HG03460 (cell line): ENCODE measurements at regions not wholly inside any gene's neighbourhood (a gene's known extent, or its start where the extent isn't known, plus 50 kb on each side); places are given as distances from the start of the nearest gene placed in this dataset.

Experiments
- ATAC-seq: cut with Tn5 transposase; IDR thresholded peaks from one replicate; pipeline ENCODE4 v1.9.1; 2021; ENCODE audit not compliant: unreplicated experiment

DNA sequence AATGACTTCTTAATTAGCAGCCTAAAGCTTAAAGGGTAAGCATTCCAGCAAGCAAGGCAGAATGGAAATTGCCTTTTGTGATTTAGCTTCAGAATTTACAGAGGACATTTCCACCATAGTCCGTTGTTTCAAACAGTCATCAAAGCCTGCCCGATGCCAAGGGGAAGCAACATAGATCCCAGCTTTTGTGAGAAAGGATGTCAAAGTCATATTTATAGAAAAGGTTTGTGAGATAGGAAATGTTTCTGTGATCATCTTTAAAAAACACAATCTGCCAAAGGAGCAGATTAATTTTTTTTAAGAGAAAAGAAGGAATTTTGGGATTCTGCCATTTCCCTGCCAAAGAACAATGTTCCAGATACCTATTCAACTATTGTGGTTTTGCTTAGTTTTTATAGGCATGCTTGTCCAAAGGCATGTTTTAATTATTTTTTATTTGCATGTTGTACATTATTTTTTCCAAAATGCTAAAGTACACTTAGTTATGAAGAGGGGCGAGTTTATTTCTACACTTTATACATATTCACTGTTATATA lies 346.9 kb downstream of the ZNF608 start:
- no peak for ATAC-seq

DNA sequence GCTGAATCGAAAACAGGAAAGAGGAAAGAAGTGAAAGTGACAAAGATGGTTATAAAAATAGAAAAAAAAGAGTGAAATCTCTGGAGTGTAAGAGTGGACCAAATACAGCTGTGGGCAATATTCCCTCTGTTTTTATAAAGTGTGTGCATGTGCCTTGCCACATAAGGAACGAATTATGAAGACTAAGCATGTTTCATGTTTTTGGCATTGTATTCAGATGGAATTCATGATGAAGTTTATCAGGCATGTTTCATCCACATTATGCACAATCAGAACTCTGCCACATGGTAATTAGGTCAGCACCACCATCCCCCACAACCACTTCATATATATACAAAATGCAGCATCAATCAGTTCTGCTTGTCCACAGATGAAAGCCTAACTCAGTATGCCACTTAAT lies 348.0 kb downstream of the ZNF608 start:
- ATAC-seq = no peak

DNA sequence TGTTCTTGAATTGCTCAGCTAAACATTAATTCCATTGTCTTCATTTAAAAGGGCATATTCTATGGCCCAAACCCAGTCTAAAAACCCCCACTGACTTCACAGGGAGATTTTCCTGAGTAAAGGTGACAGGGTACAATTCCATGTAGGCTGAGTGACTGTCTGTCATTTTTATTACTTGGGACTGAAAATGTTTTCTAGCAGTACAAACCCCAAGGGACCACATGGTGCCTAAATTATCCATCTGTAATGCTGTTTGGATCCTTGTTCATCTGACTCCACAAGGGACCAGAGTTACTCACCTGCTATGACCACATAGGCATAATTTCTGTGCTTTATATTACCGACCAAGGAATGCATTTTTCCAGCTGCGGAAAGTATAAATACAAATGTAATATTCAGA lies 349.1 kb downstream of the ZNF608 start:
- ATAC-seq = no peak

DNA sequence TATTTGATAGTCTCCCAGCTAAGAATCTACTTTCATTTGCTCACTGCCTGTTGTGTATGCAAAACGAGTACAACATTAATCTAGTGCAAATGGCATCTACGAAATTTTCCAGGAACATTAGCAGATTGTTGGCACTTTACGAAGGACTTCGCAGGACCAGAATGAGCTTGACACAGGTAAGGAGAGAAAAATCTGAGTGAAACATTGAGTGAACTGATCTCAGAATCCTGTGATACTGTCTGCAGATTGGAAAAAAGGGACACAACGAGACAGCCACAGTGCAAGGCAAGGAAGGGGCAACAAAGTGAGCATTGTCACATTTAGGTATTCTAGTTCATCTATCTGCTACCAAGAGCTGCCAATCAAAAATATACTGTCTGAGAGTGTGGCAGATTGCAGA lies 350.5 kb downstream of the ZNF608 start:
- ATAC-seq = no peak

DNA sequence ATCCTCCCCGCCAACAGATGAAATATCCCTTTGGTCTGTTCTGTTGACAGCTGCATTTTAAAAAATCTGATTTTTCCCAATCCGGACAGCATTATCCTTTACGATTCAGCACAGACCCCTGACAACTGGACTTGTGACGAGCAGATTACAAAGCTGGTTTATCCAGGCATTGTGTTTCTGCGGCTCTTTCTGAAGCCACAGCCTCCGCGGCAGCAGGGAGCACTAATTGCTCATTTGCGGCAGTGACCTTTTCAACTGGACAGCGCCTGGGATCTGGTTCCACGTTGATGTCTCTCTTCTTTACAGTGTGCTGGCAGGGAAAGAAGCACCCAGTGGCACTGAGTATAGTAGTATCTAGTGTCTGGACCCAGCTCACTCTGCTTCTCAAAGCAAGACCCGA lies 351.2 kb downstream of the ZNF608 start:
- ATAC-seq = no peak

GRCh38 chr5:124394700-124395245 lies 351.7 kb downstream of the ZNF608 start:
- no peak for ATAC-seq

DNA sequence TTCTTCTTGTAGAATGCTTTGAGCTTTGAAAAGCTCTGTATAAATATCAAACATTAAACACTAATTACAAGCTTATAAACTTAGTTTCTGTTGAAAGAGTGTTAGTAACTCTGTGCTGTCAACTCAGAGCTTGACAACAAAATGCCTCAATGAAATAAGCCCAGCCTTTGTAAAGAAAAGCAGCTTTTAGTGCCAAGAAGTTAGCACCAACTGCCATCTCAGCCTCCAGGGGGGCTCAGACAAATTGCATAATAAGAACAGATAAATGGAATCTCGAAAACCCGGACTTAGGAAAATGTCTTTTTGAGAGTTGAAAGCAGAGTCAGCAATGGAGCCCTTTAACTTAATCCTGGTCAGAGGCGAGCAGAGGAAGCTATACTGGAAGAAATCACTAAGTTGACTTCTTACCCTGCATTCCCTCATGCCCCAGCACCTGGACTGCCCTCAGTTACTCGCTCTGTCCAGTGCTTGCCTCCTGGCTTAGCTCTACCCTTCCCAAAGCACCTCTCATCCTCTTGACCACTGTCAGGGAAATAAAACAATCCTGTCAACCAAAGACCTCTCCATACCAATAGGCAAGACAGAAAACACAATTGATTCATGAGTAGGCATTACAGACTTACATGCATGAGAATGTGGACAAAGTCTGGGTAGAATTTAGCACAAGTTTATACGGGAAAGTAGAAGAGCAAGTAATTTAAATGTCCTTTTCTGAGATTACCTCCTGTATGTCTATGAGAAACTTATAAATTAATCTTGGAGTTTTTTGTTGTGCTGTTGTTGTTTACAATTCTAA lies 352.7 kb downstream of the ZNF608 start:
- no peak for ATAC-seq

DNA sequence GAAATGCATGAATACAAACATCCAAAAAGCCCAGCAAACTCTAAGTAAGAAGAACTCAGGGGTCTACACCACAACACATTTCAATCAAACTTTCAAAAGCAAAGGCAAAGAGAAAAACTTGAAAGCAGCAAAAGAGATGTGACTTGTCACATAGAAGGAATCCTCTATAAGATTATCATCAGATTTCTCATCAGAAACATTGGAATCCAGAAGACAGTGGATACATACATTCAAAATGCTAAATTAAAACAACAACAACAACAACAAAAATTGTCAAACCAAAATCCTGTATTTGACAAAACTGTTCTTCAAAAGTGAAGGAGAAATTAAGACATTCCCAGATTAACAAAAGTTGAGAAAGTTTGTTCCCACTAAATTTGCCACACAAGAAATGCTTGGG lies 362.7 kb downstream of the ZNF608 start:
- ATAC-seq = no peak

DNA sequence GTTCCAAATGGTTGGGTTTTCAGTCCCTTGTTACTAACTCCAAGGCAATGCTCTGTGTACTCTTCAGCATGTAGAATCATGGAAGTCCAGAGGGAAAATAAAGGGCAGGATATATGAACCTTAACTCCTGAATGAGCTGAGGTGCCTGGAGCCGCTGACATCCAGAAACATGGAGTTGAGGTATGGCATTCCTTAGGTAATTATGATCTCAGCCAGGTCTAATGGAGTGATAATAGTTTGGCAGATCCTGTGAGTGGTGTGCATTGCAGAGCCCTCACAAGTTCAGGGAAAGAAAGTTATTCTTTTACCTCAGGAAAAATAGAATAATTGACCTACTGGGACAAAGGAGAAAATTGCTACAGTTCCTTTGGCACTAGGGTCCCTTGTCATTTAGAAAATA lies 369.1 kb downstream of the ZNF608 start:
- ATAC-seq = no peak

DNA sequence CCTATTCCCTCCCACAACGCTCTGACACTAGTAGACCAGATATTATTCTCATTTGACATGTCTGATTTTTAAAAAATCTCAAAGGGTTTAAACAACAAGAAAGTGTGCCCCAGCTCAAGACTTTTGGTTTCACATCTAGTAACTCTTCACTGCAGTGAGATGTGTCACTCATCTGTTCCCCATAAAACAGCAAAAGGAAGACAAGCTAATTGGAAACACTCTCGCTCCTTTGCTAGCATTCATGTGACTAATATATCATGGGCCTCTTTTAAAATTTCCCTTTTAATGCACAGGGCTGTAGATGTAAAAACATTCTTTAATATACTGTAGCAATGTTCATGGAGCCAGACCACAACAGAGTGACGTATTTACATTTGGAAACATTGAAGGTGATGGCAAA lies 372.6 kb downstream of the ZNF608 start:
- ATAC-seq = no peak

DNA sequence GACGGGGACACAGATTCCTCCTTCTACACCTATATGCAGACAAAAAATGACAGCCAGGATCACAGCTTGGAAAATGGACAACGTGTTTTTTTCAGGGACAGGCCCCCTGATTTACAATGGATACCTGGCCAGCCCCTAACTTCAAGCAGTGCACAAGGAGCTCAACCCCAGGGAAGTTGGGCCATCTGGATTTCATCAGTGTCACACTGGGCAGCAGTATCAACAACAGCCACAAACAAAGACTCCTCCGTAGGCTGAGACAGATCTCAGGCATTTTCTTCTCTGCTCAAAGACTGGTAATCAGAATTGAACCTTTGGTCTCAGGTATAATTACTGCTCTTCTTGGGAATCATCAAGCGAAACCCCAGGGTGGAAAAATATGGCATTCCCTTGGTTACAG lies 374.0 kb downstream of the ZNF608 start:
- no peak for ATAC-seq

DNA sequence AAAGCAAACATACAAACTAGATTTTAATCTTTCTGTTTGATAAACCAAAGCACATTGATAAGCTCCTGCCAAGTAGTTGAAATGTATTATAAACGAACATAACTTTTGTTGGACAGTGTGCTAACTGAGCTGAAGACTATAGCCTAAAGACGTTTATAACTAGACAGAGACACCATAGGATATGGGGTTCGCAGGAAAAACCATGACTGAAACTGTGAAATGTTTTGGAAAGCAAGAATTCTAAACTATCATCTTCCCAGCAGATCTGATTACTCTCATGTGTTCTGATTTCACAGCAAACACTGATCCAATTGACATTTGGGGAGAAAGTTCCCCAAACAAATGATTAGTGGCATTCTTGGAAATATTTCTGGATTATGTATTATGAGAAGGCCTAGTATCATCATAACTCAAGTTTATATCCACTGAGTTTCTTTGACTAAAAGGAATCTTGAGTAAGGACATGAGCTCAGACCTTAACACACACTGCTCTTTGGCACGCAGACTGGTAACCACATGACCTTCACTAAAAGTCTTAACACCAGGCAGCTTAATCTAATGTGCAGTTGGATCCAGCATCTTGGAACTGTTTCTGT lies 375.2 kb downstream of the ZNF608 start:
- no peak for ATAC-seq

DNA sequence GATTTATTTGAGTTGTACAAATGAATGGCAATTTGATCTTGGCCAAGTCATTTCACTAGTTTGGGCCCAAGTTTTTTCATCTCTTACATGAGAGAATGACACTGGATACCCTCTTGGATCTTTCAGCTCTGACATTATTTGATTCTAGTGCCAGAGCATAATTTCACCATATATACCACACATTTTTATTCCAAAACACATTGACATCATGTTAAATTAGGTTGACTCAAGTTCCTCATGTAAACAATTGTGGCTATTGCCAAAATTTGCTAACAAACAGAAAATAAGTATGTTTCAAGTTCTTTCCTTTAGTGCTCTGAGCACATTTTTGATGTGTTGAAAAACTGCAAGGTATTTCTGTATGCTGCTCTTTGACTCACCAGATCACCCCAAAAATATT lies 375.8 kb downstream of the ZNF608 start:
- ATAC-seq = no peak

GRCh38 chr5:124365361-124365801 lies 381.1 kb downstream of the ZNF608 start:
- ATAC-seq = no peak

DNA sequence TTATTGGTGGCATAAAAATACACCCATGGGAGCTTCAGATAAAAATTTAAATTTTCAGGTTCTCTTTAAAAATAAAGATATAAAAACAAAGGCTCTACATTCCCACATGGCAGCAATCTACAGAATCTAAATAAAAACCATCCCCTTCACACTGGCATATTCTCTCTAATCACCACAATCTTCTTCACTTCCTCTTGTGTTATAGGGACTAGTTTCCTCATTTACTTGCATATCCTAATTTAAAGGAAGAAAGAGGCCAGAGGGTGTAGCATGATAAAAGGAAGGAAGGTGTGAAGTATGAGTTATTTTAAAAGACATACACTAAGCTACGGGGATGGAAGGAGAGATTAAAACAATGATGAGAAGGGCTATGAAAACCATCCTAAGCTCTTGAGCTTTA lies 390.5 kb downstream of the ZNF608 start:
- ATAC-seq = no peak

DNA sequence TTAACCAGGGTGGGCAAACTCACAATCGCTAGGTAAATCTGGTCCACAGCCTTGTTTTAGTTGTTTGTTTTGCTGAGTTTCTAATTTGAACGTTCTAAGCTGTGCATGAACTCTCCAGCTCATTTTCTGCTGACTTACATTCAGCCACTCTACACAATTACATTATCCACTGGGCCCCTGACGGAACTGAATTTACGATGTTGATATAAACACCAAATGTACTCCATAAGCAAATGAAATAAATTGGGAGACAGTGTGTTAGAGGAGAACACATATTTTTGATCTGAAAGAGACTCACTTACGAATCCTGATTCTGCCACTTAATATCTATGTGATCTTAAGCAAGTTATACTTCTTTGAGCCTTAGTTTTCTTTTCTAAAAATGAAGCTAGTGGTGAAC lies 393.4 kb downstream of the ZNF608 start:
- no peak for ATAC-seq

- ATAC-seq = no peak
Observed at GRCh38 chr5:124352312-124352711, 394.1 kb downstream of the ZNF608 start.

GRCh38 chr5:124349931-124350330 lies 396.5 kb downstream of the ZNF608 start:
- no peak for ATAC-seq

DNA sequence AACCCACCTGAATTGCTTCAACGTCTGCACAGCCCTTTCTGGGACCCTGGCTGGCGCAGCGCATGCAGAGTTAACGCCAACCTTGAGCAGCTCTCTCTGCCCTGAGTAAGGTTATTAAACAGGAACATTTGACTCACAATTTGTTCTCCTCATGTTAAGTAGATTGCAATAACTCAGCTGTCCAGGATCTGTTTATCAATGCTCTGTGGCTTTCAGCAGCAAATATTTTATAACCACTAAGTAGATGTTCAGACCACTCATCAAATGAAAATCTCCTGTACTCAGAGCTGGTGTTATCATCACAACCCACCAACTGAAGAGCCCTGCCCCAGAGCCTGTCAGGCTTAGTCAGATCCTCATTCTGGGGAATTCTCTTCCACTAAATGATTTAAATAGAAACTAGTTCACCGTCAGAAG lies 403.0 kb downstream of the ZNF608 start:
- ATAC-seq = no peak

DNA sequence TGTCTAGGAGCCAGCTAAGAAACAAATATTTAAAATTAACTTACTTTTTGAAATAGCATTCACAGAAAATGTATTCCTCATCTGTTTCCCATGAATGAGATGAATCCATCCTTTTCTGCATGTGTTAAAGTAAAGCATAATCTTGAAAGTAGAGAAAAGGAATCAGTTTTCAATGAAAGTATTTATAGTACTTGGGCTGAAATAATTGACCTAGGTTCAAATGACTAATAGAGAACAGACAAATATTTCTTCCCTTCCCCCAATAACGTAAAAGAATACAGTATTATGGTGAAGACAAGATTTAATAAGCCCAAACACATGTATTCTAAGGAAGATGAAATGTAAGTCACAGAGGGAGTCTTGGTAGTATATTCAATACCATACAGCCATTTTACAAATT lies 403.5 kb downstream of the ZNF608 start:
- ATAC-seq = no peak

GRCh38 chr5:124342584-124342983 lies 403.9 kb downstream of the ZNF608 start:
- ATAC-seq = no peak

- ATAC-seq = no peak
Observed at GRCh38 chr5:124342027-124342471, 404.4 kb downstream of the ZNF608 start.
